ENCODE measurements at regions not wholly inside any gene's neighbourhood (a gene's known extent, or its start where the extent isn't known, plus 50 kb on each side); places are given as distances from the start of the nearest gene placed in this dataset.
A peak's percentile ranks its signal among the peaks of the same experiment; 100 is the strongest.
"Not testable (repeated sequence)": the region's sequence is repeated elsewhere in the genome, so short reads cannot be mapped to it uniquely, and the experiment has no call there.

- intact Hi-C loops (cut with DNase I): loop anchor here (2.0 to 10.0 kb wide), 5 partner anchors 223 to 248 kb away; no protein-coding TSS in a partner anchor
- 0% methylated on average over 1 of the region's 1 CpG for WGBS
- H3K27me3 ChIP-seq (ENCODE audit: control insufficient read depth, insufficient read depth): no peaks in the 10 kb centered on the region
- H3K9me3 ChIP-seq (ENCODE audit: control insufficient read depth, low read length): no peaks in the 10 kb centered on the region
- ATAC-seq: peak; percentile 76 to 84
- H3K4me1 ChIP-seq (ENCODE audit: control insufficient read depth, insufficient read depth, low read length): no peaks in the 10 kb centered on the region
- no peak overlapping the region for H3K4me3 ChIP-seq (ENCODE audit: low read length)
- no peak for DNase-seq
- H3K27ac ChIP-seq (ENCODE audit: low read length): no peak overlapping the region
Observed at GRCh38 chr21:17679002-17679600, 66.4 kb upstream of the BTG3 start.

GRCh38 chr21:17676930-17677329 lies 64.2 kb upstream of the BTG3 start:
- H3K27ac ChIP-seq (ENCODE audit: low read length); DNase-seq; H3K27me3 ChIP-seq (ENCODE audit: control insufficient read depth, insufficient read depth); H3K4me1 ChIP-seq (ENCODE audit: control insufficient read depth, insufficient read depth, low read length); H3K9me3 ChIP-seq (ENCODE audit: control insufficient read depth, low read length); ATAC-seq; H3K4me3 ChIP-seq (ENCODE audit: low read length): not testable (repeated sequence)
- WGBS: 79% methylated on average over 11 of the region's 11 CpGs
- intact Hi-C loops (cut with DNase I): loop anchor here (5.0 to 10.0 kb wide), 4 partner anchors 225 to 250 kb away; no protein-coding TSS in a partner anchor

GRCh38 chr21:17674106-17674505 lies 61.4 kb upstream of the BTG3 start:
- no peak for DNase-seq
- H3K27ac ChIP-seq (ENCODE audit: low read length): no peak overlapping the region
- no peaks in the 10 kb centered on the region for H3K9me3 ChIP-seq (ENCODE audit: control insufficient read depth, low read length)
- intact Hi-C loops (cut with DNase I): loop anchor here in 1 of 4 donors (10.0 kb wide), 1 partner anchor 251 kb away; no protein-coding TSS in a partner anchor
- WGBS: 69% methylated on average over 4 of the region's 4 CpGs
- no peaks in the 10 kb centered on the region for H3K27me3 ChIP-seq (ENCODE audit: control insufficient read depth, insufficient read depth)
- H3K4me3 ChIP-seq (ENCODE audit: low read length): no peak overlapping the region
- ATAC-seq: no peak
- no peaks in the 10 kb centered on the region for H3K4me1 ChIP-seq (ENCODE audit: control insufficient read depth, insufficient read depth, low read length)

- intact Hi-C loops (cut with DNase I): loop anchor here in 1 of 4 donors (10.0 kb wide), 1 partner anchor 251 kb away; no protein-coding TSS in a partner anchor
- no peaks in the 10 kb centered on the region for H3K4me1 ChIP-seq (ENCODE audit: control insufficient read depth, insufficient read depth, low read length)
- H3K9me3 ChIP-seq (ENCODE audit: control insufficient read depth, low read length): no peaks in the 10 kb centered on the region
- 49% methylated on average over 11 of the region's 11 CpGs for WGBS
- ATAC-seq (no peak), DNase-seq (no peak)
- no peaks in the 10 kb centered on the region for H3K27me3 ChIP-seq (ENCODE audit: control insufficient read depth, insufficient read depth)
- H3K4me3 ChIP-seq (ENCODE audit: low read length): no peak overlapping the region
- H3K27ac ChIP-seq (ENCODE audit: low read length): no peak overlapping the region
Observed at GRCh38 chr21:17673261-17674020, 60.7 kb upstream of the BTG3 start.

- no peak for DNase-seq
- WGBS: 53% methylated on average over 4 of the region's 4 CpGs
- ATAC-seq: no peak
- H3K27me3 ChIP-seq (ENCODE audit: control insufficient read depth, insufficient read depth): no peaks in the 10 kb centered on the region
- no peak overlapping the region for H3K4me3 ChIP-seq (ENCODE audit: low read length)
- H3K4me1 ChIP-seq (ENCODE audit: control insufficient read depth, insufficient read depth, low read length): no peaks in the 10 kb centered on the region
- no peaks in the 10 kb centered on the region for H3K9me3 ChIP-seq (ENCODE audit: control insufficient read depth, low read length)
- intact Hi-C loops (cut with DNase I): loop anchor here in 1 of 4 donors (10.0 kb wide), 1 partner anchor 253 kb away; no protein-coding TSS in a partner anchor
- H3K27ac ChIP-seq (ENCODE audit: low read length): no peak overlapping the region
Observed at GRCh38 chr21:17671733-17672132, 59.0 kb upstream of the BTG3 start.

- WGBS: 87% methylated on average over 5 of the region's 5 CpGs
- Histone ChIP-seq H3K27ac (ENCODE audit: low read length) (no peak overlapping the region), H3K27me3 (ENCODE audit: control insufficient read depth, insufficient read depth) (no peaks in the 10 kb centered on the region), H3K9me3 (ENCODE audit: control insufficient read depth, low read length) (no peaks in the 10 kb centered on the region), H3K4me3 (ENCODE audit: low read length) (no peak overlapping the region), H3K4me1 (ENCODE audit: control insufficient read depth, insufficient read depth, low read length) (no peaks in the 10 kb centered on the region)
- no peak for ATAC-seq
- intact Hi-C loops (cut with DNase I): no loop called here
- no peak for DNase-seq
Observed at GRCh38 chr21:17668479-17669140, 55.9 kb upstream of the BTG3 start.

- DNase-seq (no peak), ATAC-seq (no peak)
- Histone ChIP-seq H3K9me3 (ENCODE audit: control insufficient read depth, low read length) (no peaks in the 10 kb centered on the region), H3K4me3 (ENCODE audit: low read length) (no peak overlapping the region), H3K27ac (ENCODE audit: low read length) (no peak overlapping the region), H3K27me3 (ENCODE audit: control insufficient read depth, insufficient read depth) (no peaks in the 10 kb centered on the region), H3K4me1 (ENCODE audit: control insufficient read depth, insufficient read depth, low read length) (no peaks in the 10 kb centered on the region)
- WGBS: 79% methylated on average over 5 of the region's 5 CpGs
- intact Hi-C loops (cut with DNase I): no loop called here
Observed at GRCh38 chr21:17667256-17667655, 54.6 kb upstream of the BTG3 start.
